A673 (cell line): ENCODE measurements at regions not wholly inside any gene's neighbourhood (a gene's known extent, or its start where the extent isn't known, plus 50 kb on each side); places are given as distances from the start of the nearest gene placed in this dataset.

Experiments
- CTCF ChIP-seq: fragments of 300-800, 200-600 bp; sonication (generic); conservative IDR thresholded peaks from 2 replicates; pipeline ENCODE4 v1.5.1; 2017; ENCODE audit warnings: low read depth, mild to moderate bottlenecking, antibody characterized with exemption, low read length, moderate library complexity, mixed read lengths
- EZH2 ChIP-seq: fragments of 200-600 bp; sonication (generic); IDR thresholded peaks from 2 replicates; pipeline ENCODE4 v1.6.1; 2017; ENCODE audit warnings: borderline replicate concordance, low read depth, mild to moderate bottlenecking, mixed read lengths, antibody characterized with exemption, low read length; ENCODE audit not compliant: poor library complexity, severe bottlenecking

- TF ChIP-seq EZH2 (no peak), CTCF (peak; percentile 73)
Measured at GRCh38 chr13:99658261-99658991, 157.2 kb downstream of the TM9SF2 start.
